CD4-positive, alpha-beta T cell treated with Interleukin-4 for 1 hour (primary cell): ENCODE measurements at regions not wholly inside any gene's neighbourhood (a gene's known extent, or its start where the extent isn't known, plus 50 kb on each side); places are given as distances from the start of the nearest gene placed in this dataset.
"Not testable (repeated sequence)": the region's sequence is repeated elsewhere in the genome, so short reads cannot be mapped to it uniquely, and the experiment has no call there.

Experiments used
- DNase-seq, 2 donors: peaks; one replicate each; pipeline ENCODE4 v3.0.0-alpha.2; 2020 to 2022

GRCh38 chr2:87360927-87361326 lies 339.3 kb upstream of the PLGLB1 start:
- not testable (repeated sequence) for DNase-seq

- DNase-seq: not testable (repeated sequence)
Observed at GRCh38 chr2:87361805-87362204, 340.2 kb upstream of the PLGLB1 start.

DNA sequence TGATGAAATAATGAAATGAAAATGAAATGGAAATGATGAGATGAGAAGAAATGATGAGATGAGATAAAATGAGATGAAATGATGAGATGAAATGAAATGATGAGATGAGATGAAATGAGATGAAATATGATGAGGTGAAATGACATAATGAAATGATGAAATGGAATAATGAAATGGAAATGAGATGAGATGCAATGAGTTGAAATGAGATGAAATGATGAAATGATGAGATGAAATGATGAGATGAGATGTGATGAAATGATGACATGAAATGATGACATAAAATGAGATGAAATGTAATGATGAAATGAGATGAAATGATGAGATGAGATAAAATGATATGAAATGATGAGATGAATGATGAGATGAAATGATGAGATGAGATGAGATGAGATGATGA lies 342.7 kb upstream of the PLGLB1 start:
- not testable (repeated sequence) for DNase-seq

- not testable (repeated sequence) for DNase-seq
Observed at GRCh38 chr2:87365038-87365437, 343.4 kb upstream of the PLGLB1 start.

GRCh38 chr2:87386063-87386560 lies 361.8 kb upstream of the PLGLB2 start:
- not testable (repeated sequence) for DNase-seq

- not testable (repeated sequence) for DNase-seq
Observed at GRCh38 chr2:87395784-87396183, 352.1 kb upstream of the PLGLB2 start.

GRCh38 chr2:87396551-87397265 lies 351.2 kb upstream of the PLGLB2 start:
- not testable (repeated sequence) for DNase-seq

DNA sequence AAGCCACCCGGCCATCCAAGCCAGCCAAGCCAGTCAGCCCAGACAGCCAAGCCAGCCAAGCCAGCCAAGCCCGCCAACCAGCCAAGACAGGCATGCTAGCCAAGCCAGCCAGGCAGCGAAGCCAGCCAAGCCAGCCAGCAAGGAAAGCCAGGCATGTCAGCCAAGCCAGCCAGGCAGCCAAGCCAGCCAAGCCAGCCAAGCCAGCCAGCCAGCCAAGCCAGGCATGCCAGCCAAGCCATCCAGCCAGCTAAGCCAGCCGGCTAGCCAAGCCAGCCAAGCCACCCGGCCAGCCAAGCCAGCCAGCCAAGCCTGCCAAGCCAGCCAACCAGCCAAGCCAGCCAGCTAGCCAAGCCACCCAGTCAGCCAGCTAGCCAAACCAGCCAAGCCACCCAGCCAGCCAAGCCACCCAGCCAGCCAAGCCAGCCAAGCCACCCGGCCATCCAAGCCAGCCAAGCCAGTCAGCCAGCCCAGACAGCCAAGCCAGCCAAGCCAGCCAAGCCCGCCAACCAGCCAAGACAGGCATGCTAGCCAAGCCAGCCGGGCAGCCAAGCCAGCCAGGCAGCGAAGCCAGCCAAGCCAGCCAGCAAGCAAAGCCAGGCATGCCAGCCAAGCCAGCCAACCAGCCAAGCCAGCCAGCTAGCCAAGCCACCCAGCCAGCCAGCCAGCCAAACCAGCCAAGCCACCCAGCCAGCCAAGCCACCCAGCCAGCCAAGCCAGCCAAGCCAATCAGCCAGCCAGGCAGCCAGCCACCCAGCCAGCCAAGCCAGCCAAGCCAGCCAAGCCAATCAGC lies 350.4 kb upstream of the PLGLB2 start:
- not testable (repeated sequence) for DNase-seq

- DNase-seq: not testable (repeated sequence)
Observed at GRCh38 chr2:87398567-87399305, 349.2 kb upstream of the PLGLB2 start.

DNA sequence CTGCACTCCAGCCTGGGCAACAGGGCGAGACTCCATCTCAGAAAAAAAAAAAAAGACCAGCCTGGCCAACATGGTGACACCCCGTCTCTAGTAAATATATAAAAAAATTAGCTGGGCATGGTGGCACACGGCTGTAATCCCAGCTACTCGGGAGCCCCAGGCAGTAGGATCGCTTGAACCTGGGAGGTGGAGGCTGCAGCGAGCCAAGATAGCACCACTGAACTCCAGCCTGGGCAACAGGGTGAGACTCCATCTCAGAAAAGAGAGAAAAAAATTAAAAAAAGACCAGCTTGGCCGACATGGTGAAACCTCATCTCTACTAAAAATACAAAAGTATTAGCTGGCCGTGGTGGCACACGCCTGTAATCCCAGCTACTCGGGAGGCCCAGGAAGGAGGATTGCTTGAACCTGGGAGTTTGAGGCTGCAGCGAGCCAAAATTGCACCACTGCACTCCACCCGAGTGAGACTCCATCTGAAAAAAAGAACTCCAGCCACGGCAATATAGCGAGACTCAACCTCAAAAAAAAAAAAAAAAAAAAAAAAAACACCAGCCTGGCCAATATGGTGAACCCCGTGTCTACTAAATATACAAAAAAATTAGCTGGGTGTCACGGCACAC lies 346.1 kb upstream of the PLGLB2 start:
- no peak for DNase-seq

GRCh38 chr2:87403893-87404175 lies 344.1 kb upstream of the PLGLB2 start:
- no peak for DNase-seq

DNA sequence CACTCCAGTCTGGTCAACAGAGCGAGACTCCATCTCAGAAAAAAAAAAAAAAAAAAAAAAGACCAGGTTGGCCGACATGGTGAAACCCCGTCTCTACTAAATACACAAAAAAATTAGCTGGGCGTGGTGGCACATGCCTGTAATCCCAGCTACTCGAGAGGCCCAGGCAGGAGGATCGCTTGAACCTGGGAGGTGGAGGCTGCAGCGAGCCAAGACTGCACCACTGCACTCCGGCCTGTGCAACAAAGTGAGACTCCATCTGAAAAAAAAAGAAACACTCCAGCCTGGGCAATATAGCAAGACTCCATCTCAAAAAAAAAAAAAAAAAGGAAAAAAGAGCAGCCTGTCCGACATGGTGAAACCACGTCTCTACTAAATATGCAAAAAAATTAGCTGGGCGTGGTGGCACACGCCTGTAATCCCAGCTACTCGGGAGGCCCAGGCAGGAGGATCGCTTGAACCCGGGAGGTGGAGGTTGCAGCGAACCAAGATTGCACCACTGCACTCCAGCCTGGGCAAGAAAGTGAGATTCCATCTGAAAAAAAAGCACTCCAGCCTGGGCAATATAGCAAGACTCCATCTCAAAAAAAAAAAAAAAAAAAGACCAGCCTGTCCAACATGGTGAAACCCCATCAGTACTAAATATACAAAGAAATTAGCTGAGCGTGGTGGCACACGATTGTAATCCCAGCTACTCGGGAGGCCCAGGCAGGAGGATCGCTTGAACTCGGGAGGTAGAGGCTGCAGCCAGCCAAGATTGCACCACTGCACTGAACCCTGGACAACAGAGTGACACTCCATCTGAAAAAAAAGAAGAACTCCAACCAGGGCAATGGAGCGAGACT lies 343.3 kb upstream of the PLGLB2 start:
- not testable (repeated sequence) for DNase-seq

DNA sequence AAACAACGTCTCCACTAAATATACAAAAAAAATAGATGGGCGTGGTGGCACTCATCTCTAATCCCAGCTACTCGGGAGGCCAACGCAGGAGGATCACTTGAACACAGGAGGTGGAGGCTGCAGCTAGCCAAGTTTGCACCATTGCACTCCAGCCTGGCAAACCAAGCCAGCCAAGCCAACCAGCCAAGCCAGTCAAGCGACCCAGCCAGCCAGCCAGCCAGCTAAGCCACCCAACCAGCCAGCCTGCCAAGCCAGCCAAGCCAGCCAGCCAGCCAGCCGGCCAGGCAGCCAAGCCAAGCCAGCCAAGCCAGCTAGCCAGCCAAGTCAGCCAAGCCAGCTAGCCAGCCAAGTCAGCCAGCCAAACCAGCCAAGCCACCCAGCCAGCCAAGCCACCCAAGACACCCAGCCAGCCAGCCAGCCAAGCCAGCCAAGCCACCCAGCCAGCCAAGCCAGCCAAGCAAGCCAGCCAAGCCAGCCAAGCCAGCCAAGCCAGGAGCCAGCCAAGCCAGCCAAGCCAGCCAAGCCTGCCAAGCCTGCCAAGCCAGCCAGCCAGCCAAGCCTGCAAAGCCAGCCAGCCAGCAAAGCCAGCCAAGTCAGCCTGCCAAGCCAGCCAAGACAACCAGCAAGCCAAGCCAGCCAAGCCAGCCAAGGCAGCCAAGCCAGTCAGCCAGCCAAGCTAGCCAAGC lies 342.2 kb upstream of the PLGLB2 start:
- not testable (repeated sequence) for DNase-seq

GRCh38 chr2:87406406-87407175 lies 341.3 kb upstream of the PLGLB2 start:
- not testable (repeated sequence) for DNase-seq

GRCh38 chr2:87409601-87410000 lies 338.3 kb upstream of the PLGLB2 start:
- DNase-seq: not testable (repeated sequence)

GRCh38 chr2:87410371-87410770 lies 337.5 kb upstream of the PLGLB2 start:
- DNase-seq: not testable (repeated sequence)

- not testable (repeated sequence) for DNase-seq
Observed at GRCh38 chr2:87412036-87412820, 335.7 kb upstream of the PLGLB2 start.

DNA sequence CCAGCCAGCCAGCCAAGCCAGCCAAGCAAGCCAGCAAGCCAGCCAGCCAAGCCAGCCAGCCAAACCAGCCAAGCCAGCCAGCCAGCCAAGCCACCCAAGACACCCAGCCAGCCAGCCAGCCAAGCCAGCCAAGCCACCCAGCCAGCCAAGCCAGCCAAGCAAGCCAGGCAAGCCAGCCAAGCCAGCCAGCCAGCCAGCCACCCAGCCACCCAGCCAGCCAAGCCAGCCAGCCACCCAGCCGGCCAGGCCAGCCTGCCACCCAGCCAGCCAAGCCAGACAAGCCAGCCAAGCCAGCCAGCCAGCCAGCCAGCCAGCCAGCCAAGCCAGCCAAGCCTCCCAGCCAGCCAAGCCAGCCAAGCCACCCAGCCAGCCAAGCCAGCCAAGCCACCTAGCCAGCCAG lies 333.6 kb upstream of the PLGLB2 start:
- DNase-seq: not testable (repeated sequence)

GRCh38 chr2:87414795-87415570 lies 332.9 kb upstream of the PLGLB2 start:
- not testable (repeated sequence) for DNase-seq
